Spleen (tissue), 7 donors: ENCODE measurements at regions not wholly inside any gene's neighbourhood (a gene's known extent, or its start where the extent isn't known, plus 50 kb on each side); places are given as distances from the start of the nearest gene placed in this dataset.

ENCODE experiments used
- CTCF ChIP-seq, 11 experiments: fragments of 200-600 bp in 7 of 11; fragments of 450-650 bp in 4 of 11; sonication (generic) in 4 of 11; IDR thresholded peaks in 8 of 11; conservative IDR thresholded peaks in 3 of 11; 1 replicate in 7 of 11; 2 replicates in 4 of 11; pipeline versions ENCODE4 v1.4.0 to v1.8.0; 2016 to 2021; ENCODE audit warnings: antibody characterized with exemption in 11 of 11, inconsistent platforms in 4 of 11, mild to moderate bottlenecking in 1 of 11
- POLR2A ChIP-seq, 3 donors: fragments of 450-650 bp; IDR thresholded peaks; one replicate each; pipeline ENCODE4 v1.5.1; 2017; ENCODE audit warnings: antibody characterized with exemption in 3 of 3, mild to moderate bottlenecking in 1 of 3
- donor health status: DM: no; HTN: no; CAD: no; lungs with moderate emphysema.
- donor health status: DM: no; HTN: no; CAD: no.
- donor health status: DM: no; HTN: no; CAD: no.

GRCh38 chr7:37545619-37546534 lies 97.2 kb upstream of the ELMO1 start:
- no peak for TF ChIP-seq POLR2A (IDR thresholded peaks at IDR 0.05)
- no peak for TF ChIP-seq CTCF (IDR thresholded peaks at IDR 0.05 in 8 of 11, conservative IDR thresholded peaks at IDR 0.05 in 3 of 11)
